Hepatocyte (in vitro differentiated cells): ENCODE measurements at regions not wholly inside any gene's neighbourhood (a gene's known extent, or its start where the extent isn't known, plus 50 kb on each side); places are given as distances from the start of the nearest gene placed in this dataset.

Experiments used
- DNase-seq: peaks from one replicate; pipeline ENCODE4 v3.0.0-alpha.2; 2016; ENCODE audit warnings: low spot score
- H2AFZ ChIP-seq: fragments of 200-600 bp; sonication (generic); 2 replicates; pipeline ENCODE4 v1.6.0; 2016; ENCODE audit warnings: antibody characterized with exemption, mild to moderate bottlenecking
- H3K27ac ChIP-seq: fragments of 200-600 bp; sonication (generic); 2 replicates; pipeline ENCODE4 v1.5.1; 2016; ENCODE audit warnings: mild to moderate bottlenecking
- H3K27me3 ChIP-seq: fragments of 200-600 bp; sonication (generic); 2 replicates; pipeline ENCODE4 v1.6.1; 2016
- H3K36me3 ChIP-seq: fragments of 200-600 bp; sonication (generic); replicated peaks from 2 replicates; pipeline ENCODE4 v1.5.1; 2016; ENCODE audit warnings: low read depth; ENCODE audit not compliant: insufficient read depth
- H3K4me1 ChIP-seq: fragments of 200-600 bp; sonication (generic); 2 replicates; pipeline ENCODE4 v1.5.1; 2016; ENCODE audit warnings: mild to moderate bottlenecking, moderate library complexity; ENCODE audit not compliant: insufficient read depth
- H3K4me2 ChIP-seq: fragments of 200-600 bp; sonication (generic); 2 replicates; pipeline ENCODE4 v1.6.0; 2016
- H3K4me3 ChIP-seq: fragments of 200-600 bp; sonication (generic); 2 replicates; pipeline ENCODE4 v1.5.1; 2016; ENCODE audit warnings: mild to moderate bottlenecking
- H3K79me2 ChIP-seq: fragments of 200-600 bp; sonication (generic); 2 replicates; pipeline ENCODE4 v1.6.0; 2017; ENCODE audit warnings: mild to moderate bottlenecking
- H3K9me2 ChIP-seq: fragments of 200-600 bp; sonication (generic); replicated peaks from 2 replicates; pipeline ENCODE4 v1.6.0; 2017; ENCODE audit warnings: mild to moderate bottlenecking; ENCODE audit not compliant: insufficient read depth
- H3K9me3 ChIP-seq: fragments of 200-600 bp; sonication (generic); 2 replicates; pipeline ENCODE4 v1.5.1; 2016; ENCODE audit warnings: low read depth, mild to moderate bottlenecking
- H4K20me1 ChIP-seq: fragments of 200-600 bp; sonication (generic); 2 replicates; pipeline ENCODE4 v1.6.0; 2016; ENCODE audit warnings: mild to moderate bottlenecking; ENCODE audit not compliant: insufficient read depth, poor library complexity, severe bottlenecking
- CTCF ChIP-seq: fragments of 200-600 bp; sonication (generic); IDR thresholded peaks from 2 replicates; pipeline ENCODE4 v1.5.1; 2016; ENCODE audit warnings: antibody characterized with exemption, mild to moderate bottlenecking; ENCODE audit not compliant: poor library complexity
- EZH2 ChIP-seq: fragments of 200-600 bp; sonication (generic); IDR thresholded peaks from 2 replicates; pipeline ENCODE4 v1.6.1; 2016; ENCODE audit warnings: antibody characterized with exemption, mild to moderate bottlenecking, borderline replicate concordance
- EZH2phosphoT487 ChIP-seq: fragments of 200-600 bp; sonication (generic); IDR thresholded peaks from one replicate; pipeline ENCODE4 v1.6.1; 2018; ENCODE audit warnings: antibody characterized with exemption, mild to moderate bottlenecking, low read depth, moderate library complexity; ENCODE audit not compliant: unreplicated experiment, severe bottlenecking
- WGBS: methylation state at CpG from one replicate; pipeline ENCODE4 v1.1.6; 2016; ENCODE audit warnings: low lambda C conversion rate; ENCODE audit errors: missing lambda C conversion rate; 5-methylcytosine and 5-hydroxymethylcytosine counted together

GRCh38 chr3:81955878-81956277 is 194.4 kb upstream of the GBE1 start:
- Histone ChIP-seq H4K20me1 (no peaks in the 10 kb centered on the region), H3K9me2 (no peaks in the 10 kb centered on the region), H3K9me3 (no peaks in the 10 kb centered on the region), H3K4me3 (no peak overlapping the region), H3K27me3 (no peaks in the 10 kb centered on the region), H3K79me2 (no peaks in the 10 kb centered on the region), H2AFZ (no peak overlapping the region), H3K4me1 (no peaks in the 10 kb centered on the region), H3K4me2 (no peak overlapping the region), H3K36me3 (no peaks in the 10 kb centered on the region), H3K27ac (no peak overlapping the region)
- no peak for DNase-seq
- 72% methylated on average over 4 of the region's 4 CpGs for WGBS
- TF ChIP-seq CTCF = no peak
- no peak for TF ChIP-seq EZH2
- TF ChIP-seq EZH2phosphoT487 = no peak

GRCh38 chr3:81953111-81953510 is 191.7 kb upstream of the GBE1 start:
- H3K79me2 ChIP-seq = no peaks in the 10 kb centered on the region
- no peak overlapping the region for H2AFZ ChIP-seq
- no peak for DNase-seq
- no peak overlapping the region for H3K4me3 ChIP-seq
- no peak overlapping the region for H3K4me2 ChIP-seq
- H4K20me1 ChIP-seq = no peaks in the 10 kb centered on the region
- no peaks in the 10 kb centered on the region for H3K9me3 ChIP-seq
- H3K9me2 ChIP-seq = no peaks in the 10 kb centered on the region
- no peaks in the 10 kb centered on the region for H3K27me3 ChIP-seq
- no peaks in the 10 kb centered on the region for H3K36me3 ChIP-seq
- no peak for TF ChIP-seq CTCF
- TF ChIP-seq EZH2phosphoT487 = no peak
- no peak for TF ChIP-seq EZH2
- no peak overlapping the region for H3K27ac ChIP-seq
- no peaks in the 10 kb centered on the region for H3K4me1 ChIP-seq
- WGBS = 96% methylated on average over 5 of the region's 5 CpGs

- H3K36me3 ChIP-seq = no peaks in the 10 kb centered on the region
- H2AFZ ChIP-seq = no peak overlapping the region
- WGBS = 91% methylated on average over 3 of the region's 3 CpGs
- H3K79me2 ChIP-seq = no peaks in the 10 kb centered on the region
- no peak overlapping the region for H3K27ac ChIP-seq
- H3K4me3 ChIP-seq = no peak overlapping the region
- H3K27me3 ChIP-seq = no peaks in the 10 kb centered on the region
- no peak overlapping the region for H3K4me2 ChIP-seq
- TF ChIP-seq EZH2 (no peak), CTCF (no peak), EZH2phosphoT487 (no peak)
- H3K9me3 ChIP-seq = no peaks in the 10 kb centered on the region
- H4K20me1 ChIP-seq = no peaks in the 10 kb centered on the region
- no peak for DNase-seq
- H3K4me1 ChIP-seq = no peaks in the 10 kb centered on the region
- H3K9me2 ChIP-seq = no peaks in the 10 kb centered on the region
These were observed 190.7 kb upstream of the GBE1 start for GRCh38 chr3:81952141-81952540.

GRCh38 chr3:81951636-81952035 is 190.2 kb upstream of the GBE1 start:
- Histone ChIP-seq H3K4me1 (no peaks in the 10 kb centered on the region), H2AFZ (no peak overlapping the region), H3K27ac (no peak overlapping the region), H3K4me3 (no peak overlapping the region), H3K36me3 (no peaks in the 10 kb centered on the region), H3K9me2 (no peaks in the 10 kb centered on the region), H3K4me2 (no peak overlapping the region), H4K20me1 (no peaks in the 10 kb centered on the region), H3K27me3 (no peaks in the 10 kb centered on the region), H3K79me2 (no peaks in the 10 kb centered on the region), H3K9me3 (no peaks in the 10 kb centered on the region)
- 81% methylated on average over 4 of the region's 4 CpGs for WGBS
- no peak for DNase-seq
- TF ChIP-seq CTCF (no peak), EZH2phosphoT487 (no peak), EZH2 (no peak)
